Psoas muscle (tissue), 7 donors: ENCODE measurements at regions not wholly inside any gene's neighbourhood (a gene's known extent, or its start where the extent isn't known, plus 50 kb on each side); places are given as distances from the start of the nearest gene placed in this dataset.

Source experiments
- ATAC-seq, 4 donors: fragments of 200-7000 bp; cut with Tn5 transposase; one replicate each; pipeline ENCODE4 v1.9.1; 2020; ENCODE audit warnings: moderate library complexity in 3 of 4, mild to moderate bottlenecking in 2 of 4
- DNase-seq, 2 donors: peaks; one replicate each; pipeline ENCODE4 v3.0.0-alpha.2; 2020
- H3K27ac ChIP-seq: fragments of 200-600 bp; one replicate; pipeline ENCODE4 v1.8.0; 2022
- H3K27me3 ChIP-seq, 3 donors: fragments of 200-600 bp in 1 of 3; one replicate each; pipeline versions ENCODE4 v1.6.1 to v1.8.0; 2013 to 2022; ENCODE audit warnings: low read length in 2 of 3, mild to moderate bottlenecking in 2 of 3, moderate library complexity in 1 of 3; ENCODE audit not compliant: insufficient read depth in 3 of 3
- H3K36me3 ChIP-seq, 2 donors: fragments of 200-600 bp in 1 of 2; one replicate each; pipeline versions ENCODE4 v1.6.1 to v1.8.0; 2013 to 2022; ENCODE audit warnings: low read depth in 1 of 2, mild to moderate bottlenecking in 1 of 2, moderate library complexity in 1 of 2; ENCODE audit not compliant: insufficient read depth in 1 of 2
- H3K4me1 ChIP-seq: fragments of 200-600 bp; one replicate; pipeline ENCODE4 v1.8.0; 2022
- H3K4me3 ChIP-seq: fragments of 200-600 bp; one replicate; pipeline ENCODE4 v1.8.0; 2022; ENCODE audit warnings: mild to moderate bottlenecking
- H3K9me3 ChIP-seq: fragments of 200-600 bp; one replicate; pipeline ENCODE4 v1.8.0; 2022
- WGBS, 3 donors: extraction: QIAGEN DNeasy Blood & Tissue Kit; methylation state at CpG; one replicate each; pipeline versions ENCODE4 v1.1.6 to v1.1.7; 2013; 5-methylcytosine and 5-hydroxymethylcytosine counted together
- intact Hi-C, 2 donors: fragments of 100-400 bp; cut with DNase I; formaldehyde crosslinking; loops; one replicate each; pipeline versions ENCODE4 v1.11.0 to v1.14.2; 2022
- TF ChIP-seq, protein P1 (sequence below): fragments of 200-600 bp; IDR thresholded peaks from one replicate; pipeline ENCODE4 v1.8.0; 2022; ENCODE audit warnings: antibody characterized with exemption
- donor health status: healthy with polysubstance abuse.
- donor health status: DM: no; HTN: no; CAD: no; lungs with moderate emphysema.
- donor health status: Bipolar disorder and iron deficiency.
- donor health status: healthy.
- donor health status: DM: yes; HTN: yes; CAD: no.
- donor health status: DM: no; HTN: no; CAD: no.
- donor health status: DM: yes; HTN: yes; CAD: no.

- DNase-seq (no peak), ATAC-seq (no peak)
- H3K4me1 ChIP-seq = no peaks in the 10 kb centered on the region
- WGBS, 3 donors = 60 to 72% (median 66%) methylated on average over 2 of the region's 2 CpGs
- H3K4me3 ChIP-seq = no peak overlapping the region
- TF ChIP-seq, protein P1, sequence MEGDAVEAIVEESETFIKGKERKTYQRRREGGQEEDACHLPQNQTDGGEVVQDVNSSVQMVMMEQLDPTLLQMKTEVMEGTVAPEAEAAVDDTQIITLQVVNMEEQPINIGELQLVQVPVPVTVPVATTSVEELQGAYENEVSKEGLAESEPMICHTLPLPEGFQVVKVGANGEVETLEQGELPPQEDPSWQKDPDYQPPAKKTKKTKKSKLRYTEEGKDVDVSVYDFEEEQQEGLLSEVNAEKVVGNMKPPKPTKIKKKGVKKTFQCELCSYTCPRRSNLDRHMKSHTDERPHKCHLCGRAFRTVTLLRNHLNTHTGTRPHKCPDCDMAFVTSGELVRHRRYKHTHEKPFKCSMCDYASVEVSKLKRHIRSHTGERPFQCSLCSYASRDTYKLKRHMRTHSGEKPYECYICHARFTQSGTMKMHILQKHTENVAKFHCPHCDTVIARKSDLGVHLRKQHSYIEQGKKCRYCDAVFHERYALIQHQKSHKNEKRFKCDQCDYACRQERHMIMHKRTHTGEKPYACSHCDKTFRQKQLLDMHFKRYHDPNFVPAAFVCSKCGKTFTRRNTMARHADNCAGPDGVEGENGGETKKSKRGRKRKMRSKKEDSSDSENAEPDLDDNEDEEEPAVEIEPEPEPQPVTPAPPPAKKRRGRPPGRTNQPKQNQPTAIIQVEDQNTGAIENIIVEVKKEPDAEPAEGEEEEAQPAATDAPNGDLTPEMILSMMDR = no peak
- intact Hi-C loops = no loop called here
- no peaks in the 10 kb centered on the region for H3K36me3 ChIP-seq
- H3K27ac ChIP-seq = no peak overlapping the region
- H3K27me3 ChIP-seq = no peaks in the 10 kb centered on the region
- H3K9me3 ChIP-seq = no peaks in the 10 kb centered on the region
Observed at GRCh38 chr5:125143011-125143410, 396.6 kb upstream of the ZNF608 start.

GRCh38 chr5:125148076-125148475, 401.6 kb upstream of the ZNF608 start:
- H3K4me1 ChIP-seq = no peaks in the 10 kb centered on the region
- WGBS, 3 donors = 99 to 100% (median 100%) methylated on average over 1 of the region's 1 CpG
- no peak overlapping the region for H3K4me3 ChIP-seq
- DNase-seq (no peak), ATAC-seq (no peak)
- H3K27me3 ChIP-seq = no peaks in the 10 kb centered on the region
- TF ChIP-seq, protein P1 = no peak
- H3K27ac ChIP-seq = no peak overlapping the region
- H3K36me3 ChIP-seq = no peaks in the 10 kb centered on the region
- H3K9me3 ChIP-seq = no peaks in the 10 kb centered on the region
- intact Hi-C loops = no loop called here

DNA sequence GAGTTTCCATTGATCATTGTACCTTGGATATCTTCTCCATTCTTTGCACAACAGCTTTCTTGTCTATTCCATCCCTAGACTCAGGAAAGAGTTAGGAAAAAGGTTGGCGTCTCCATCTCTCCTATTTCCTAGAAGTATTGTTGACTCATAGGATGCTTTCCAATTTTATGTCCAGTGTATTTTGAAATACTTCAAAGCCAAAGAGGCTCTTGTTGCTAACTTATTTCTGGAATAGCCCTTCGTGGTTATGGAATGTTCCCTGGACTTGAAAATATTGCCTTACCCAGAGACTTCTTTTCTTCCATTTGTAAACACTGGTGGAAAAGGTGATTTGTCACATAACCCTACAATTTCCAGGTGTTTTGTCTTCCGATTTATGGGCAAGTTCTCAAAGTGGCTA, 402.3 kb upstream of the ZNF608 start:
- H3K4me1 ChIP-seq = no peaks in the 10 kb centered on the region
- no peak for ATAC-seq

DNA sequence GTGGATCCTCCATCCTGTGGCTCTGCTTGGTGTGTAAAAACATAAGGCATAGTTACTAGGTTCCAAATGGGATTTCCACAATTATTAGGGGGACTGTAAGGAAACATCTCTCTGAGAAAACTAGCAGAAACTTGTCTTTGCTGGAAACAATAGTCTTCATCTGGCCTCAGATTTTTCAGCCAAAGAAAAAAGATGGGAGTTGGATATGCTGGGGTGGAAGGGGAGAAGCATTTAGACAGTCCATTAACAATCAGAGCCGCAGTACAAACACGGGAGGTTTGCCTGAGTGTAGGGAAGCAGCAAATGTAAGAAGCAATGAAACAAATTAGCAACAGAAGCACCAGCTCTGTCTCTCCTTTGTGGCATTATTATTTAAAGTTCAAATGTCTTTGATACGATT, 402.7 kb upstream of the ZNF608 start:
- 29 to 50% (median 38%) methylated on average over 3 of the region's 3 CpGs for WGBS, 3 donors
- intact Hi-C loops = no loop called here
- ATAC-seq (no peak), DNase-seq (no peak)
- TF ChIP-seq, protein P1 = no peak
- H3K27ac ChIP-seq = no peak overlapping the region
- H3K9me3 ChIP-seq = no peaks in the 10 kb centered on the region
- H3K4me1 ChIP-seq = no peaks in the 10 kb centered on the region
- no peaks in the 10 kb centered on the region for H3K36me3 ChIP-seq
- H3K4me3 ChIP-seq = no peak overlapping the region
- H3K27me3 ChIP-seq = no peaks in the 10 kb centered on the region

More for the DNA sequence above, 402.3 kb upstream of the ZNF608 start:
- intact Hi-C loops = no loop called here
- TF ChIP-seq, protein P1 = no peak
- H3K4me3 ChIP-seq = no peak overlapping the region
- H3K27ac ChIP-seq = no peak overlapping the region
- H3K27me3 ChIP-seq = no peaks in the 10 kb centered on the region
- DNase-seq = no peak
- 60 to 72% (median 62%) methylated on average over 3 of the region's 3 CpGs for WGBS, 3 donors
- H3K9me3 ChIP-seq = no peaks in the 10 kb centered on the region
- no peaks in the 10 kb centered on the region for H3K36me3 ChIP-seq

DNA sequence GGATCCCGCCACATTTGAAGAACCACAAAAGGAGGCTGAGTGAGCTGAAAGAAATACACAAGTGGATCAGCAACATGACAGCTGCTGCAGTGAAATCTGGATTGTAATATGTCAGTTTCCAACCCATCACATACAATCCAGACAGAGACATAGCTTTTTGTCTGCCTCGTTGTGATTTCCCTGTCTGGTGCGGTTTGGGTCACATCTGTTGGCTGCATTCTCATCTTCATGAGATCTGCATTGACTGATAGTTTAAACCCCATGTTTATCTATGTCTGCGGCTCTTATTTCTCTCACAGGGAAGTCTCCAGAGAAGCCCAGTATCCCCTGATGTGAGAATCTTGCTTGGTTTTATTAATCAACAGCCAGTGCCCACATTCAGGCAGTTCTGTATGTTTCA, 403.1 kb upstream of the ZNF608 start:
- Histone ChIP-seq H3K4me1 (no peaks in the 10 kb centered on the region), H3K27me3 (no peaks in the 10 kb centered on the region), H3K36me3 (no peaks in the 10 kb centered on the region), H3K27ac (no peak overlapping the region), H3K9me3 (no peaks in the 10 kb centered on the region), H3K4me3 (no peak overlapping the region)
- DNase-seq = no peak
- 43 to 47% (median 43%) methylated on average over 4 of the region's 4 CpGs for WGBS, 3 donors
- intact Hi-C loops = no loop called here
- ATAC-seq = no peak
- TF ChIP-seq, protein P1 = no peak
